GM12873 (cell line): ENCODE measurements at regions not wholly inside any gene's neighbourhood (a gene's known extent, or its start where the extent isn't known, plus 50 kb on each side); places are given as distances from the start of the nearest gene placed in this dataset.
A peak's percentile ranks its signal among the peaks of the same experiment; 100 is the strongest.

Experiments used
- TF ChIP-seq, protein P1 (sequence below): IDR thresholded peaks from 2 replicates; pipeline ENCODE4 v1.5.1; 2012; ENCODE audit warnings: low read depth, mild to moderate bottlenecking, moderate library complexity, low read length, control low read depth; ENCODE audit not compliant: insufficient read depth; ENCODE audit errors: missing control alignments

DNA sequence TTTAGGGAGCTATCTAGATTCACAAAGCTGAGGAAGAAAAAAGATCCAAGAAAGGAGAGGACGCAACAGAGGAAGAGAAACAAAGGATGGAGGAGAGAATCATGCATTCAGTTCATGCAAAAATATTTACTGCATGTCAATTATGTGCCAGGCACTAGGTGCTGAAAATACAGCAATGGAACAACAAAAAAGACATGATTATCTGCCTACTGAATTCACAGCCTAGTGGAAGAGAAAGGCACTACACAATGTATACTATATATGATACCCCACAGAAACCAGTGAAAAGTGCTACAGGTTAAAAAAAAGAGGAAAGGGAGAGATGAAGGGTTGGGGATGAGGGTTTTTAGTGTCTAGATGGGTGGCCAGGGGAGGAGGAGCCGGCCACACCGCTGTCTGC is 520.4 kb upstream of the CELF2 start:
- TF ChIP-seq, protein P1, sequence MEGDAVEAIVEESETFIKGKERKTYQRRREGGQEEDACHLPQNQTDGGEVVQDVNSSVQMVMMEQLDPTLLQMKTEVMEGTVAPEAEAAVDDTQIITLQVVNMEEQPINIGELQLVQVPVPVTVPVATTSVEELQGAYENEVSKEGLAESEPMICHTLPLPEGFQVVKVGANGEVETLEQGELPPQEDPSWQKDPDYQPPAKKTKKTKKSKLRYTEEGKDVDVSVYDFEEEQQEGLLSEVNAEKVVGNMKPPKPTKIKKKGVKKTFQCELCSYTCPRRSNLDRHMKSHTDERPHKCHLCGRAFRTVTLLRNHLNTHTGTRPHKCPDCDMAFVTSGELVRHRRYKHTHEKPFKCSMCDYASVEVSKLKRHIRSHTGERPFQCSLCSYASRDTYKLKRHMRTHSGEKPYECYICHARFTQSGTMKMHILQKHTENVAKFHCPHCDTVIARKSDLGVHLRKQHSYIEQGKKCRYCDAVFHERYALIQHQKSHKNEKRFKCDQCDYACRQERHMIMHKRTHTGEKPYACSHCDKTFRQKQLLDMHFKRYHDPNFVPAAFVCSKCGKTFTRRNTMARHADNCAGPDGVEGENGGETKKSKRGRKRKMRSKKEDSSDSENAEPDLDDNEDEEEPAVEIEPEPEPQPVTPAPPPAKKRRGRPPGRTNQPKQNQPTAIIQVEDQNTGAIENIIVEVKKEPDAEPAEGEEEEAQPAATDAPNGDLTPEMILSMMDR: peak; percentile 13

DNA sequence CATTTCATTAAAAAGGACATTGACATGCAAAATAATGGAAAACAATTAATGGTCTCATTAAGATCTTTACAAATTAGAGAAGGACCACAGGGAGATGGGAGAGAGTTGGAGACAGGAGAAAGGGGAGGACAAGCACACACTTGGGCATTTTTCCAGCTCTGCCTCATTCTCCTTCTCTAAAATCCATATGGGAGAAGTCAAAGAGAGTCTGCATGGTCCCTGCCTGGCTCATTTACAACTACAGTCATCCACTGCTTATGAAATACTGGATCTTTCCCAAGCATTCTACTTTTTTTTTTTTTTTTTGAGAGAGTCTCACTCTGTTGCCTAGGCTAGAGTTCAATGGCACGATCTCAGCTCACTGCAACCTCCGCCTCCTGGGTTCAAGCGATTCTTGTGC is 518.9 kb upstream of the CELF2 start:
- TF ChIP-seq, protein P1: no peak

DNA sequence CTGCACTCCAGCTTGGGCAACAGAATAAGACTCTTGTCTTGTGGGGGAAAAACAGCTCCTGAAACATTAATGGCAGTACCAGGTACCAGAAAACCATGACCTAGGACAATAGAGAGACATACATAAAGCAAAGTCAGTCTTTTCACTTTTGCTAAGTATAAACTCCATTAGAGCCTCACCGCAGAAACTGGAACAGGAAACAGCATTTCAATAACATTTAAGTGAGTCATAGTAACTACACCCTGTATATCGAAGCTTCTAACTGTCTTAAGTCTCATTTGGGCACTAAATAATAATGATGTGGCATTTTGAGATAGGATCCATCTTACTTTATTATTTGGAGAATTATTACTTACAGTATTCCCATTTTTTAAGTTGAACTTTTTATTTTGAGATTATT is 517.8 kb upstream of the CELF2 start:
- TF ChIP-seq, protein P1: no peak

DNA sequence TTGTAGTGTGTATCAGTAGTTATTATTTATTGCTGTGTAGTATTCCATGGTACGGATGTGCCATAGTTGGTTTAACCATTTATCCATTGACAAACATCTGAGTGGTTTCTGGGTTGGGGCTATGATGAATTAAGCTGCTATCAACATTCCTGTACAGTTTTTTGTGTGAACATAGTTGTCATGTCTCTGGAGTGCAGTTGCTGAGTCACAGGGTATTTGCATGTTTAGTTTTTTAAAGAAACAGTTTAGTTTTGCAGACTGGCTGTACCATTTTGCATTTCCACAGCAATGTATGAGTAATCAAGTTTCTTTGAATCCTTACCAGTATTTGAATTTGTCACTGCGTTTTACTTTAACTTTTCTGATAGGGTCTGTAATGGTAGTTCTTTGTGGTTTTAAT is 516.7 kb upstream of the CELF2 start:
- TF ChIP-seq, protein P1: no peak

DNA sequence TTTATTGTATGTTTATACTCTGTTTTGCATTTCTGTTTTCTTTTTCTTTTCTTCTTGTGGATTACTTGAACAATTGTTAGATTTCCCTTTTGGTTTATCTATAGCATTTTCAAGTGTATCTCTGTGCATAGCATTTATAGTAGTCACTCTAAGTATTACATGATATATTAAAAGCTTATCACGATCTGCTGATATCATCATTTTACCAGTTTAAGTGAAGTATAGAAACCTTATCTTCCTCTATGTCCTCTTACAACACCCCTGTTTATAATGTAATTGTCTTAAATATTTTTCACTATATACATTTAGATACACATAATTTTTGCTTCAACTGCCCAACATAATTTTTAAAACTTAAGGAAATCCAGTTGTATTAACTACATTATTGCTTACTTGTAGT is 513.9 kb upstream of the CELF2 start:
- TF ChIP-seq, protein P1: no peak

DNA sequence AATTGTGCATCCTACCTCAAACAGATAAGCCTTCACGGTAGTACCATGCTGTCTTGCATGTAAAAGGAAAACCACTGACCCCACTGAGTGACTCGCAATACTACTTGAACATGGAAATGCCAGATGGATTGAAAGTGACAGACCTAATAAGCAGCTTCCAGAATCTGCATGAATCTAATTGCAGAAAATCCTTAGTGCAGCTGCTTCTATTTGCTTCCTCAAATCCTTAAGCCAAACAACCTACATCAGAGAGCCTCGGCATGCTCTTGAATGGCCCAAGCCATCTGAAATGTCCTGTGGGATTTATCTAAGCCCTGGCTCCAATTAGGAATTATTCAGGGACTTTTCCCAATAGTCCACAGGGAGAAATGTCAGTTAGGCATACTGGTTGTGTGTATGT is 509.5 kb upstream of the CELF2 start:
- TF ChIP-seq, protein P1: no peak

DNA sequence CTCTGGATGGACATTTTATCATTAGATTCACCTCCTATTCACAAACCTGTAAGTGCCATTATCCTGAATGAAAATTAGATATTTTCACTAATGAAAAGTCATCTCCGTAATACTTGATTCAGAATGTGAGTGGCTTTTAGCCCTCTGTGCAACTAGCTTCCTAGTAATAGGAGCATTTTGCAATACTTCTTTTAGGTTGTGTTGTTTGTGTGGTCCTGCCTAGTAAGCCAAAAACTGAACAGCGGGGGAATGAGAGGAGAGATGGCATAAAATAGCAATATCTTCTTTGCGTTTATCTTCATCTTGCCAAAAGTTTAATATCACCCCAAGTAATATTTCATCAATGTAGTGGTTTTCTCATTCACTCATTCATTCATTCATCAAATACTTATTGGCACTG is 507.5 kb upstream of the CELF2 start:
- TF ChIP-seq, protein P1: no peak

DNA sequence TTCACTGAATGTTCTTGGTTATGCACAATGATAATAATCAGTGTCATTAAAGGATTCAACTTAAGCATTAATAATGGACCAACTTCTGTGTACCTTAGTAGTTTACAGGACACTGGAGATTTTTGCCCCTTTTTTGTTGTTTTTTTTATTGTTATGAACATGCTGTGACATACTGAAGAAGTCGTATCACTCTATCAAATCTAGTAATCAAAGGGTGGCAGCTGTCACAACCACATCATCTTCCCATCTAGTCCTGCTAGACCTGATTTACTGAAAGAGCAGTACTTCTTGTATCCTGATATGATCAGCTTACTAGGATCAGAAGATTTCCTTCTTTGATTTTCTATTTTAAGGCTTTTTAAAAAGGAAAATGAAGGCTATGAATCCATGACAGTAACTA is 504.6 kb upstream of the CELF2 start:
- TF ChIP-seq, protein P1: no peak
